Testis (tissue), 2 donors: ENCODE measurements at regions not wholly inside any gene's neighbourhood (a gene's known extent, or its start where the extent isn't known, plus 50 kb on each side); places are given as distances from the start of the nearest gene placed in this dataset.

Experiments
- DNase-seq: peaks from one replicate; pipeline ENCODE4 v3.0.0-alpha.2; 2019
- H3K27ac ChIP-seq, 2 donors: fragments of 200-600 bp; sonication (generic); one replicate each; pipeline ENCODE4 v1.5.1; 2019
- H3K27me3 ChIP-seq: fragments of 200-600 bp; sonication (generic); one replicate; pipeline ENCODE4 v1.5.1; 2019
- H3K36me3 ChIP-seq: fragments of 200-600 bp; sonication (generic); one replicate; pipeline ENCODE4 v1.5.1; 2017; ENCODE audit warnings: low read depth; ENCODE audit errors: missing control alignments
- H3K4me1 ChIP-seq: fragments of 200-600 bp; sonication (generic); one replicate; pipeline ENCODE4 v1.5.1; 2019
- H3K4me3 ChIP-seq, 2 donors: fragments of 200-600 bp; sonication (generic); one replicate each; pipeline ENCODE4 v1.5.1; 2017 to 2019
- H3K9me3 ChIP-seq: fragments of 200-600 bp; sonication (generic); one replicate; pipeline ENCODE4 v1.5.1; 2017
- POLR2A ChIP-seq: fragments of 450-650 bp; IDR thresholded peaks from one replicate; pipeline ENCODE4 v1.6.1; 2017; ENCODE audit warnings: antibody characterized with exemption, mild to moderate bottlenecking, moderate library complexity
- WGBS, 2 donors: methylation state at CpG; one replicate each; pipeline ENCODE4 v1.1.5; 2018; 5-methylcytosine and 5-hydroxymethylcytosine counted together
- intact Hi-C: fragments of 100-400 bp; cut with DNase I; formaldehyde crosslinking; loops from one replicate; pipeline ENCODE4 v1.15.1; 2023; ENCODE audit warnings: low total_unique reads
- TF ChIP-seq, protein P1 (sequence below), 3 experiments: fragments of 450-650 bp in 2 of 3; fragments of 200-600 bp in 1 of 3; sonication (generic) in 1 of 3; IDR thresholded peaks; one replicate each; pipeline ENCODE4 v1.5.1; 2016 to 2019; ENCODE audit warnings: antibody characterized with exemption in 3 of 3, mild to moderate bottlenecking in 2 of 3, moderate library complexity in 1 of 3

DNA sequence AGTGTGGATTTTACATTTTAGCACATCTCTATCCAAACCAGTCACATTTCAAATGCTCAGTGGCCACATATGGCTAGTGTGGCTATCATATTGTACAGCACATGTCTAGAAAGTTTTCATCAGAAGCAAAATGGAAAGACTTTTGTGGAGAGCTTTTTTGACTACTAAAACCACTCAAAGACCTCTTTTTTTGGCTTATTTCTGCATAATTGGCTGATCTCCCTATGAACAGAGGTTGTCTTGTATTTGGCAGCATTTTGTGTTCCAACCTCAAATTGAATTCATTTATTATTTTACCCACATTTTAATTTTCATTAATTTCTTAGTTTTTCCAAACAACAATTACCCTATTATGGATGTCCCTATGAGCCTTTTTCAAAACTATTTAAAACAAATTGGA is 395.7 kb downstream of the TLE1 start:
- no peaks in the 10 kb centered on the region for H3K4me1 ChIP-seq
- TF ChIP-seq, protein P1, sequence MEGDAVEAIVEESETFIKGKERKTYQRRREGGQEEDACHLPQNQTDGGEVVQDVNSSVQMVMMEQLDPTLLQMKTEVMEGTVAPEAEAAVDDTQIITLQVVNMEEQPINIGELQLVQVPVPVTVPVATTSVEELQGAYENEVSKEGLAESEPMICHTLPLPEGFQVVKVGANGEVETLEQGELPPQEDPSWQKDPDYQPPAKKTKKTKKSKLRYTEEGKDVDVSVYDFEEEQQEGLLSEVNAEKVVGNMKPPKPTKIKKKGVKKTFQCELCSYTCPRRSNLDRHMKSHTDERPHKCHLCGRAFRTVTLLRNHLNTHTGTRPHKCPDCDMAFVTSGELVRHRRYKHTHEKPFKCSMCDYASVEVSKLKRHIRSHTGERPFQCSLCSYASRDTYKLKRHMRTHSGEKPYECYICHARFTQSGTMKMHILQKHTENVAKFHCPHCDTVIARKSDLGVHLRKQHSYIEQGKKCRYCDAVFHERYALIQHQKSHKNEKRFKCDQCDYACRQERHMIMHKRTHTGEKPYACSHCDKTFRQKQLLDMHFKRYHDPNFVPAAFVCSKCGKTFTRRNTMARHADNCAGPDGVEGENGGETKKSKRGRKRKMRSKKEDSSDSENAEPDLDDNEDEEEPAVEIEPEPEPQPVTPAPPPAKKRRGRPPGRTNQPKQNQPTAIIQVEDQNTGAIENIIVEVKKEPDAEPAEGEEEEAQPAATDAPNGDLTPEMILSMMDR (IDR thresholded peaks at IDR 0.05), result no peak
- TF ChIP-seq POLR2A, result no peak
- no peak for DNase-seq

DNA sequence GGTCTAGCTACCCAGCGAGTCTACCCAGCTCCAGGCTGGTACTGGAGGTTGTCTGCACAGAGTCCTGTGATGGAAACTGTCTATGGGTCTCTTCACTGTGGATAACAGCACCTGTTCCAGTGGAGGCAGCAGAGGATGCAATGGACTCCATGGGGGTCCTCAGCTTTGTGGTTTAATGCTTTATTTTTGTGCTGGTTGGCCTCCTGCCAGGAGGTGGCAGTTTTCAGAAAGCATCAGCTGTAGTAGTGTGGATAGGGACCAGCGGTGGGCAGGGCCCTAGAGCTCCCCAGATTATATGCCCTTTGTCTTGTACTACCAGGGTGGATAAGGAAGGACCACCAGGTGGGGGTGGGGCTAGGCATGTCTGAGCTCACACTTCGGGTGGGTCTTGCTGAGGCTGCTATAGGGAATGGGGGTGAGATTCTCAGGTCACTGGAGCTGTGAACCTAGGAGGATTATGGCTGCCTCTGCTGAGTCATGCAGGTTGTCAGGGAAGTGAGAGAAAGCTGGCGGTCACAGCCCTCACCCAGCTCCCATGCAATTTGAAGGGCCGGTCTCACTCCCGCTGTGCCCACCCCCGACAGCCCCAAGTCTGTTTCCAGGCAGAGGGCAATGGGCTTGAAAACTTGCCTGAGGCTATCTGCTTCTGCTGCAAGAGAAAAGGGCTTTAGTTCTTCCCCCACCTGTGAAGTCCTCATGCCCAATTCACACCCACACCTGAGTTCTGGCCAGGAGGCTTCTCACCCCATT is 397.1 kb downstream of the TLE1 start:
- Histone ChIP-seq H3K9me3 (no peaks in the 10 kb centered on the region), H3K27ac (no peak overlapping the region), H3K4me1 (no peaks in the 10 kb centered on the region), H3K27me3 (no peaks in the 10 kb centered on the region), H3K36me3 (no peaks in the 10 kb centered on the region), H3K4me3 (no peak overlapping the region)
- TF ChIP-seq POLR2A, result no peak
- TF ChIP-seq, protein P1 (IDR thresholded peaks at IDR 0.05), result no peak
- intact Hi-C loops, result no loop called here
- no peak for DNase-seq
- 95 to 96% methylated on average over 4 to 7 of the region's 7 CpGs for WGBS, 2 donors

More for the DNA sequence above, 395.7 kb downstream of the TLE1 start:
- no peak overlapping the region for H3K27ac ChIP-seq
- H3K4me3 ChIP-seq, result no peak overlapping the region
- no peaks in the 10 kb centered on the region for H3K27me3 ChIP-seq
- no peaks in the 10 kb centered on the region for H3K36me3 ChIP-seq
- no peaks in the 10 kb centered on the region for H3K9me3 ChIP-seq
- intact Hi-C loops, result no loop called here

DNA sequence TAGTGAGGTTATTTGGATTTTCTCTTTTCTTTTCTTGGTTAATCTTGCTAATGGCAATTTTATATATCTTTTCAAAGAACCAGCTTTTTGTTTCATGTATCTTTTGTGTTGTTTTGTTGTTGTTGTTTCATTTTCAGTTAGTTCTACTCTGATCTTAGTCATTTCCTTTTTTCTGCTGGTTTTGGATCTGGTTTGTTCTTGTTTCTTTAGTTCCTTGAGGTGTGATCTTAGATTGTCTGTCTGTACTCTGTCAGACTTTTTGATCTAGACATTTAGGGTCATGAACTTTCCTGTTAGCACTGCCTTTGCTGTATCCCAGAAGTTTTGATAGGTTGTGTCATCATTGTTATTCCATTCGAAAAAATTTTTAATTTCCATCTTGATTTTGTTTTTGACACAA is 399.7 kb downstream of the TLE1 start:
- TF ChIP-seq, protein P1 (IDR thresholded peaks at IDR 0.05), result no peak
- TF ChIP-seq POLR2A, result no peak
- no peak for DNase-seq
- H3K27me3 ChIP-seq, result no peaks in the 10 kb centered on the region

DNA sequence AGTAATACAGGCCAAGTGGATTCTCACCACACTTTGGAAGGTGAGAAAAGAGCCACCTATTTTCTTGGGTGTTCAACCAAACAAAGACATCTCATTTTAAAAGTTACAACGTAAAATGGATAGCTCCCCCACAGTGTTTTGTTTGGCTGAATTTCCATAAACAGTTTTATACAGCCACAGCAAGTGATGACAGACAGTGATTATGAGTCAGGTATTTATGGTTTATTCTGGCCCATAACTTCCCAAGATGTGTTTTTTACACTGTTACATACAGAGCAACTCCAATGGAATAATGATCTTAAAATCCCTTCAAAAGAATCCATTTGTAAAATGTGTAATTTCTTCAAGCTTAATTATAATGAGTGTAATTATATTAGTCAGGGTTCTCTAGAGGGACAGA is 421.3 kb downstream of the TLE1 start:
- intact Hi-C loops, result no loop called here
- Histone ChIP-seq H3K27me3 (no peaks in the 10 kb centered on the region), H3K4me1 (no peaks in the 10 kb centered on the region), H3K36me3 (no peaks in the 10 kb centered on the region), H3K4me3 (no peak overlapping the region), H3K27ac (no peak overlapping the region), H3K9me3 (no peaks in the 10 kb centered on the region)
- WGBS, 2 donors, result 84 to 85% methylated on average over 1 of the region's 1 CpG
- TF ChIP-seq POLR2A, result no peak
- TF ChIP-seq, protein P1 (IDR thresholded peaks at IDR 0.05), result no peak
- DNase-seq, result no peak

More for the DNA sequence above, 399.7 kb downstream of the TLE1 start:
- no peak overlapping the region for H3K4me3 ChIP-seq
- WGBS, 2 donors, result 91 to 95% methylated on average over 1 of the region's 1 CpG
- no peak overlapping the region for H3K27ac ChIP-seq
- no peaks in the 10 kb centered on the region for H3K36me3 ChIP-seq
- no peaks in the 10 kb centered on the region for H3K4me1 ChIP-seq
- intact Hi-C loops, result no loop called here
- H3K9me3 ChIP-seq, result no peaks in the 10 kb centered on the region

GRCh38 chr9:81266674-81267073 is 422.7 kb downstream of the TLE1 start:
- H3K4me3 ChIP-seq, result no peak overlapping the region
- H3K27ac ChIP-seq, result no peak overlapping the region
- H3K27me3 ChIP-seq, result no peaks in the 10 kb centered on the region
- no peak for DNase-seq
- intact Hi-C loops, result no loop called here
- H3K36me3 ChIP-seq, result no peaks in the 10 kb centered on the region
- no peaks in the 10 kb centered on the region for H3K9me3 ChIP-seq
- no peak for TF ChIP-seq POLR2A
- TF ChIP-seq, protein P1 (IDR thresholded peaks at IDR 0.05), result no peak
- H3K4me1 ChIP-seq, result no peaks in the 10 kb centered on the region
